Activated CD8-positive, alpha-beta T cell treated with anti-CD3 and anti-CD28 coated beads for 36 hours (primary cell): ENCODE measurements at regions not wholly inside any gene's neighbourhood (a gene's known extent, or its start where the extent isn't known, plus 50 kb on each side); places are given as distances from the start of the nearest gene placed in this dataset.

Experiments used
- ATAC-seq: fragments of 200-7000 bp; cut with Tn5 transposase; one replicate; pipeline ENCODE4 v1.10.0; 2021; ENCODE audit warnings: mild to moderate bottlenecking, moderate library complexity
- CTCF ChIA-PET: fragments of 350-600 bp; sonication (Branson Sonifier 250); formaldehyde crosslinking; loops from one replicate; lab custom pipeline; 2021; ENCODE audit warnings: antibody characterized with exemption; lab: Charles Lee
- POLR2A ChIA-PET: fragments of 350-600 bp; sonication (Branson Sonifier 250); formaldehyde crosslinking; loops from one replicate; lab custom pipeline; 2021; ENCODE audit warnings: antibody characterized with exemption; lab: Charles Lee
- DNase-seq: peaks from one replicate; pipeline ENCODE4 v3.0.0-alpha.2; 2020
- H3K27ac Mint-ChIP-seq: one replicate; pipeline ENCODE4 v1.8.0; 2021; ENCODE audit warnings: mild to moderate bottlenecking, mixed read lengths
- H3K27me3 Mint-ChIP-seq: one replicate; pipeline ENCODE4 v1.8.0; 2021; ENCODE audit warnings: mixed read lengths
- H3K36me3 Mint-ChIP-seq: one replicate; pipeline ENCODE4 v1.8.0; 2021; ENCODE audit warnings: low read depth, mixed read lengths
- H3K4me1 Mint-ChIP-seq: one replicate; pipeline ENCODE4 v1.8.0; 2021; ENCODE audit warnings: low read depth, mixed read lengths
- H3K4me3 Mint-ChIP-seq: one replicate; pipeline ENCODE4 v1.8.0; 2021; ENCODE audit warnings: mild to moderate bottlenecking, moderate library complexity, mixed read lengths
- H3K9me3 Mint-ChIP-seq: one replicate; pipeline ENCODE4 v1.8.0; 2021; ENCODE audit warnings: mixed read lengths
- CTCF ChIP-seq: fragments of 200-600 bp; IDR thresholded peaks from one replicate; pipeline ENCODE4 v1.8.0; 2022; ENCODE audit warnings: antibody characterized with exemption, mild to moderate bottlenecking
- intact Hi-C: fragments of 100-400 bp; cut with micrococcal nuclease; formaldehyde crosslinking; loops from one replicate; pipeline ENCODE4 v1.10.0; 2022

- Mint-ChIP-seq H3K36me3 (no peaks in the 10 kb centered on the region), H3K9me3 (peaks cover 5% of the 10 kb centered on the region), H3K27ac (no peak overlapping the region), H3K27me3 (peaks cover 2% of the 10 kb centered on the region), H3K4me3 (no peak overlapping the region), H3K4me1 (no peaks in the 10 kb centered on the region)
- no peak for ATAC-seq
- ChIA-PET POLR2A (no interaction called here), CTCF (interaction anchor here (0.6 kb wide), 1 partner anchor 71 kb away, joined by 3 read pairs; no protein-coding TSS in a partner anchor)
- intact Hi-C loops = no loop called here
- no peak for DNase-seq
- TF ChIP-seq CTCF = no peak
Measured at GRCh38 chr7:98697485-98698240, 80.6 kb downstream of the NPTX2 start.

GRCh38 chr7:98698976-98699375 lies 81.9 kb downstream of the NPTX2 start:
- Mint-ChIP-seq H3K4me1 (no peaks in the 10 kb centered on the region), H3K27me3 (peaks cover 2% of the 10 kb centered on the region), H3K9me3 (peaks cover 4% of the 10 kb centered on the region), H3K27ac (no peak overlapping the region), H3K36me3 (no peaks in the 10 kb centered on the region), H3K4me3 (no peak overlapping the region)
- ATAC-seq (no peak), DNase-seq (no peak)
- POLR2A ChIA-PET = no interaction called here
- CTCF ChIA-PET = no interaction called here
- no peak for TF ChIP-seq CTCF
- intact Hi-C loops = no loop called here

GRCh38 chr7:98700533-98700932 lies 83.4 kb downstream of the NPTX2 start:
- H3K4me3 Mint-ChIP-seq = no peak overlapping the region
- peaks cover 1% of the 10 kb centered on the region for H3K27me3 Mint-ChIP-seq
- CTCF ChIA-PET = no interaction called here
- peaks cover 3% of the 10 kb centered on the region for H3K9me3 Mint-ChIP-seq
- ATAC-seq (no peak), DNase-seq (no peak)
- TF ChIP-seq CTCF = no peak
- H3K27ac Mint-ChIP-seq = no peak overlapping the region
- no peaks in the 10 kb centered on the region for H3K36me3 Mint-ChIP-seq
- intact Hi-C loops = no loop called here
- no peaks in the 10 kb centered on the region for H3K4me1 Mint-ChIP-seq
- POLR2A ChIA-PET = no interaction called here

DNA sequence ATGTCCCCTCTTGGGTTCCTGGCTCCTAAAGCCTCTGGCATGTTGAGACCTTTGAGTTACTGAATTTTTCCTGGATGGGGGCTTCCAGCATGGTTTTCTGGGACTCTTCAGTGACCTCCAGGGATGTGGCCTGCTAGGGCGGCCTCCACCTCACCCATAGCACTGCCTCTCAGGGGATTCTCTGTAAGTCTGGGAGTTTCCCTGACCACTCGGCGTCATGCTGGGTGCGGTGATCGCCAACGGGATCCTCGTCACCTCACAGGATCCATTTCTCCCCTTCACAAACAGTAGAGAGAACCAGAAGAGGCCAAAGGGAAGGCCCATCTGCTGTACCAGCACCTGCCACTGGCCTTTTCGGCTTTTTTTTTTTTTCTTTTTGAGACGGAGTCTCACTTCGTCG lies 84.3 kb downstream of the NPTX2 start:
- POLR2A ChIA-PET = no interaction called here
- Mint-ChIP-seq H3K9me3 (peaks cover 3% of the 10 kb centered on the region), H3K4me1 (no peaks in the 10 kb centered on the region), H3K27ac (no peak overlapping the region), H3K27me3 (peaks cover 5% of the 10 kb centered on the region), H3K36me3 (no peaks in the 10 kb centered on the region), H3K4me3 (no peak overlapping the region)
- DNase-seq = no peak
- intact Hi-C loops = no loop called here
- no peak for TF ChIP-seq CTCF
- ATAC-seq = no peak
- CTCF ChIA-PET = no interaction called here

- no peak overlapping the region for H3K4me3 Mint-ChIP-seq
- TF ChIP-seq CTCF = no peak
- DNase-seq (no peak), ATAC-seq (no peak)
- H3K4me1 Mint-ChIP-seq = no peaks in the 10 kb centered on the region
- no peaks in the 10 kb centered on the region for H3K36me3 Mint-ChIP-seq
- CTCF ChIA-PET = no interaction called here
- H3K27ac Mint-ChIP-seq = no peak overlapping the region
- peaks cover 2% of the 10 kb centered on the region for H3K9me3 Mint-ChIP-seq
- peaks cover 5% of the 10 kb centered on the region for H3K27me3 Mint-ChIP-seq
- POLR2A ChIA-PET = no interaction called here
- intact Hi-C loops = no loop called here
Measured at GRCh38 chr7:98702021-98702420, 84.9 kb downstream of the NPTX2 start.
